ENCODE measurements at regions not wholly inside any gene's neighbourhood (a gene's known extent, or its start where the extent isn't known, plus 50 kb on each side); places are given as distances from the start of the nearest gene placed in this dataset.

GRCh38 chr13:109939838-109940237 is 153.5 kb upstream of the IRS2 start:
- Histone ChIP-seq H2BK5ac (ENCODE audit: insufficient read length, low read length) (no peak overlapping the region), H3K27me3 (ENCODE audit: insufficient read depth, low read length) (no peaks in the 10 kb centered on the region), H2BK15ac (ENCODE audit: low read depth, low read length) (no peak overlapping the region), H2BK20ac (ENCODE audit: low read depth, low read length, poor library complexity, severe bottlenecking) (no peak overlapping the region), H3K14ac (ENCODE audit: insufficient read depth, low read length) (no peak overlapping the region), H3K79me2 (ENCODE audit: insufficient read depth, low read length) (no peaks in the 10 kb centered on the region), H2BK12ac (ENCODE audit: insufficient read length, low read depth, low read length) (no peak overlapping the region), H3K9me3 (ENCODE audit: control insufficient read depth, low read depth, low read length) (no peaks in the 10 kb centered on the region), H3K18ac (ENCODE audit: insufficient read length, low read depth, low read length) (no peak overlapping the region), H3K56ac (ENCODE audit: insufficient read length, low read depth, low read length) (no peak overlapping the region), H4K8ac (replicated peaks; ENCODE audit: insufficient read length, low read depth, low read length) (no peak overlapping the region), H2BK120ac (ENCODE audit: low read depth, low read length, poor library complexity, severe bottlenecking) (no peak overlapping the region), H4K91ac (ENCODE audit: insufficient read length, low read depth, low read length) (no peak overlapping the region), H4K5ac (ENCODE audit: insufficient read length, low read depth, low read length) (no peak overlapping the region), H3K4ac (ENCODE audit: low read depth, low read length) (no peak overlapping the region), H4K20me1 (ENCODE audit: control insufficient read depth, insufficient read depth, insufficient read length) (no peaks in the 10 kb centered on the region), H3K9ac (ENCODE audit: extremely low read depth, insufficient read length, low read length) (no peak overlapping the region), H3K27ac (ENCODE audit: insufficient read length, low read depth, low read length) (no peak overlapping the region), H3K4me1 (ENCODE audit: insufficient read depth, low read length) (no peaks in the 10 kb centered on the region), H2AK5ac (ENCODE audit: insufficient read length, low read length) (no peak overlapping the region), H3T11ph (ENCODE audit: low read length) (no peak overlapping the region), H3K4me2 (ENCODE audit: insufficient read depth, insufficient read length, low read length) (no peak overlapping the region), H3K79me1 (ENCODE audit: insufficient read depth, low read depth, low read length, poor library complexity, severe bottlenecking) (no peaks in the 10 kb centered on the region), H3K23ac (ENCODE audit: insufficient read length, low read depth, low read length) (no peak overlapping the region), H3K23me2 (ENCODE audit: insufficient read length, low read depth, low read length, poor library complexity, severe bottlenecking) (no peaks in the 10 kb centered on the region), H2AFZ (ENCODE audit: low read length) (no peak overlapping the region)
- Mint-ChIP-seq H3K9me3 (peaks cover 0 to 5% of the 10 kb centered on the region in 2 experiments; a peak in 2 of 5 replicates), H3K27ac (no peak overlapping the region), H3K36me3 (ENCODE audit: insufficient read depth in 1 of 3, low read depth in 3 of 3) (no peaks in the 10 kb centered on the region; a peak in 1 of 7 replicates), H3K27me3 (ENCODE audit: low read depth) (peaks cover 3% of the 10 kb centered on the region; the same call in 1 of the 2 replicates), H3K4me3 (no peak overlapping the region), H3K4me1 (no peaks in the 10 kb centered on the region)
- no peak for TF ChIP-seq CTCF (conservative IDR thresholded peaks at IDR 0.05)
- no CpG with 5 or more reads among the region's 10 CpGs for WGBS (ENCODE audit: extremely low coverage, insufficient read length, low lambda C conversion rate)
- no peak for DNase-seq
